ENCODE measurements at regions not wholly inside any gene's neighbourhood (a gene's known extent, or its start where the extent isn't known, plus 50 kb on each side); places are given as distances from the start of the nearest gene placed in this dataset.

DNA sequence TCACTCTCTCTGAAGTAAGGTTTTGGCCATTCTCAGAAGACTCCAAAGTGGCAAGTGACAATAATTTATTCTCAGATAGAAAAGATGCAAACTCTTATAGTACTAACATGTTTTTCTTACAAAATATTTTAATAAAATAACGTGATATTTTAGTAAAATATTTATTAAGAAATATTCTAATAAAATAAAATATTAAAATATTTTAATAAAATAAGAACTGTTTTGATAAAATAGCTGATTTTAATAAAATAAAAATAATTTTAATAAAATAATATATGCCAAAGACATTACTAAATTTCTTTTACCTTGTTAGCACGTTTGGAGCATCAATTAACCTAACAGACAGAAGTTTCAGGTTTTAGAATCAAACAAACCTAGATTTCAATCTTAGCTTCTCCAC lies 424.0 kb upstream of the NECTIN3 start:
- TF ChIP-seq, protein P1, sequence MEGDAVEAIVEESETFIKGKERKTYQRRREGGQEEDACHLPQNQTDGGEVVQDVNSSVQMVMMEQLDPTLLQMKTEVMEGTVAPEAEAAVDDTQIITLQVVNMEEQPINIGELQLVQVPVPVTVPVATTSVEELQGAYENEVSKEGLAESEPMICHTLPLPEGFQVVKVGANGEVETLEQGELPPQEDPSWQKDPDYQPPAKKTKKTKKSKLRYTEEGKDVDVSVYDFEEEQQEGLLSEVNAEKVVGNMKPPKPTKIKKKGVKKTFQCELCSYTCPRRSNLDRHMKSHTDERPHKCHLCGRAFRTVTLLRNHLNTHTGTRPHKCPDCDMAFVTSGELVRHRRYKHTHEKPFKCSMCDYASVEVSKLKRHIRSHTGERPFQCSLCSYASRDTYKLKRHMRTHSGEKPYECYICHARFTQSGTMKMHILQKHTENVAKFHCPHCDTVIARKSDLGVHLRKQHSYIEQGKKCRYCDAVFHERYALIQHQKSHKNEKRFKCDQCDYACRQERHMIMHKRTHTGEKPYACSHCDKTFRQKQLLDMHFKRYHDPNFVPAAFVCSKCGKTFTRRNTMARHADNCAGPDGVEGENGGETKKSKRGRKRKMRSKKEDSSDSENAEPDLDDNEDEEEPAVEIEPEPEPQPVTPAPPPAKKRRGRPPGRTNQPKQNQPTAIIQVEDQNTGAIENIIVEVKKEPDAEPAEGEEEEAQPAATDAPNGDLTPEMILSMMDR (conservative IDR thresholded peaks at IDR 0.05) = no peak
- TF ChIP-seq ZFX (IDR thresholded peaks at IDR 0.05) = no peak
